ENCODE measurements at regions not wholly inside any gene's neighbourhood (a gene's known extent, or its start where the extent isn't known, plus 50 kb on each side); places are given as distances from the start of the nearest gene placed in this dataset.

DNA sequence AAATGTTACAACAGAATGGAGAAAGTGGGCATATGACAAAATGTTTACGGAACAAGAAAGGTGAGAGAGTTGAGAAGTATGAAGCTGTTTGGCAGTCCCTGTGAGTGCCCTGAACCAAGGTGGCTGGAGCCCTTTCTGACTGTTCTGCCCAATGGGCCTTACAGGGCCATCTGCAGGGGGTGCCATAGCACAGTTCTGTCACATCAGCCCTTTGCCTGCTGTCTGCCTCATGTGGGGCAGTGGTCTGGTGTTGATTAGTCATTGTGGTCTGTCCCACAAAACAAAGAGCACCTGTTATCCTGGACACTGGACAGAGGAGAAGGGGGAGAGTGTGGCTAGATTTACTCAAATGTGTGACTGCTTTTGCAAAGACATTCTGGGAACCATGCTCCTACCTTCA is 51.5 kb upstream of the OSBPL3 start:
- TF ChIP-seq, protein P1, sequence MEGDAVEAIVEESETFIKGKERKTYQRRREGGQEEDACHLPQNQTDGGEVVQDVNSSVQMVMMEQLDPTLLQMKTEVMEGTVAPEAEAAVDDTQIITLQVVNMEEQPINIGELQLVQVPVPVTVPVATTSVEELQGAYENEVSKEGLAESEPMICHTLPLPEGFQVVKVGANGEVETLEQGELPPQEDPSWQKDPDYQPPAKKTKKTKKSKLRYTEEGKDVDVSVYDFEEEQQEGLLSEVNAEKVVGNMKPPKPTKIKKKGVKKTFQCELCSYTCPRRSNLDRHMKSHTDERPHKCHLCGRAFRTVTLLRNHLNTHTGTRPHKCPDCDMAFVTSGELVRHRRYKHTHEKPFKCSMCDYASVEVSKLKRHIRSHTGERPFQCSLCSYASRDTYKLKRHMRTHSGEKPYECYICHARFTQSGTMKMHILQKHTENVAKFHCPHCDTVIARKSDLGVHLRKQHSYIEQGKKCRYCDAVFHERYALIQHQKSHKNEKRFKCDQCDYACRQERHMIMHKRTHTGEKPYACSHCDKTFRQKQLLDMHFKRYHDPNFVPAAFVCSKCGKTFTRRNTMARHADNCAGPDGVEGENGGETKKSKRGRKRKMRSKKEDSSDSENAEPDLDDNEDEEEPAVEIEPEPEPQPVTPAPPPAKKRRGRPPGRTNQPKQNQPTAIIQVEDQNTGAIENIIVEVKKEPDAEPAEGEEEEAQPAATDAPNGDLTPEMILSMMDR (IDR thresholded peaks at IDR 0.05; ENCODE audit: low read depth, low read length) = peak; percentile 13
- TF ChIP-seq POLR2A (IDR thresholded peaks at IDR 0.05; ENCODE audit: extremely low read depth, insufficient read length) (no peak), MYC (IDR thresholded peaks at IDR 0.05; ENCODE audit: low read depth, low read length) (no peak)
